Natural killer cell (primary cell): ENCODE measurements at regions not wholly inside any gene's neighbourhood (a gene's known extent, or its start where the extent isn't known, plus 50 kb on each side); places are given as distances from the start of the nearest gene placed in this dataset.

ENCODE experiments used
- ATAC-seq, 3 donors: fragments of 150-1000 bp in 2 of 3; fragments of 200-7000 bp in 1 of 3; cut with Tn5 transposase; 1 replicate in 1 of 3; 2 replicates in 2 of 3; pipeline ENCODE4 v1.10.0; 2021; ENCODE audit warnings: mild to moderate bottlenecking in 2 of 3, moderate library complexity in 2 of 3
- DNase-seq, 2 donors: peaks; one replicate each; pipeline versions ENCODE4 v3.0.0 to v3.0.0-alpha.2; 2013 to 2021; ENCODE audit warnings: mixed read lengths in 1 of 2
- H3K27ac ChIP-seq: one replicate; pipeline ENCODE4 v1.5.1; 2013; ENCODE audit warnings: mild to moderate bottlenecking, low read length
- H3K27me3 ChIP-seq: one replicate; pipeline ENCODE4 v1.6.1; 2013; ENCODE audit warnings: low read length; ENCODE audit not compliant: control insufficient read depth, insufficient read depth
- H3K36me3 ChIP-seq: one replicate; pipeline ENCODE4 v1.6.1; 2013; ENCODE audit warnings: low read length; ENCODE audit not compliant: control insufficient read depth, insufficient read depth
- H3K4me1 ChIP-seq: one replicate; pipeline ENCODE4 v1.6.1; 2013; ENCODE audit warnings: low read length; ENCODE audit not compliant: control insufficient read depth, insufficient read depth
- H3K4me3 ChIP-seq: one replicate; pipeline ENCODE4 v1.5.1; 2013; ENCODE audit warnings: low read length
- H3K9me3 ChIP-seq: one replicate; pipeline ENCODE4 v1.6.1; 2013; ENCODE audit warnings: low read length; ENCODE audit not compliant: control insufficient read depth, insufficient read depth
- H3K27ac Mint-ChIP-seq, 2 donors: one replicate each; pipeline ENCODE4 v1.8.0; 2022; ENCODE audit warnings: mild to moderate bottlenecking in 2 of 2, mixed read lengths in 2 of 2, moderate library complexity in 1 of 2
- H3K27me3 Mint-ChIP-seq, 2 donors: one replicate each; pipeline ENCODE4 v1.8.0; 2022; ENCODE audit warnings: low read depth in 2 of 2, mixed read lengths in 2 of 2
- H3K36me3 Mint-ChIP-seq: one replicate; pipeline ENCODE4 v1.8.0; 2022; ENCODE audit warnings: mixed read lengths
- H3K4me1 Mint-ChIP-seq, 2 donors: one replicate each; pipeline ENCODE4 v1.8.0; 2022; ENCODE audit warnings: mixed read lengths in 2 of 2
- H3K4me3 Mint-ChIP-seq: one replicate; pipeline ENCODE4 v1.8.0; 2022; ENCODE audit warnings: mild to moderate bottlenecking, moderate library complexity, mixed read lengths
- H3K9me3 Mint-ChIP-seq, 2 donors: one replicate each; pipeline ENCODE4 v1.8.0; 2022; ENCODE audit warnings: mixed read lengths in 2 of 2
- WGBS: methylation state at CpG from one replicate; pipeline ENCODE4 v1.1.7; 2013; ENCODE audit warnings: missing lambda C conversion rate; ENCODE audit not compliant: insufficient coverage; 5-methylcytosine and 5-hydroxymethylcytosine counted together
- intact Hi-C: fragments of 100-400 bp; cut with micrococcal nuclease; formaldehyde crosslinking; loops from one replicate; pipeline ENCODE4 v1.14.2; 2022
- TF ChIP-seq, protein P1 (sequence below): fragments of 200-600 bp; IDR thresholded peaks from one replicate; pipeline ENCODE4 v1.8.0; 2022; ENCODE audit warnings: antibody characterized with exemption

GRCh38 chr1:232384171-232384883 is 245.6 kb downstream of the SIPA1L2 start:
- H3K4me3 Mint-ChIP-seq, result no peak overlapping the region
- H3K36me3 Mint-ChIP-seq, result no peaks in the 10 kb centered on the region
- DNase-seq, result no peak
- Histone ChIP-seq H3K27me3 (no peaks in the 10 kb centered on the region), H3K36me3 (no peaks in the 10 kb centered on the region), H3K27ac (no peak overlapping the region), H3K9me3 (no peaks in the 10 kb centered on the region), H3K4me3 (no peak overlapping the region), H3K4me1 (no peaks in the 10 kb centered on the region)
- TF ChIP-seq, protein P1, sequence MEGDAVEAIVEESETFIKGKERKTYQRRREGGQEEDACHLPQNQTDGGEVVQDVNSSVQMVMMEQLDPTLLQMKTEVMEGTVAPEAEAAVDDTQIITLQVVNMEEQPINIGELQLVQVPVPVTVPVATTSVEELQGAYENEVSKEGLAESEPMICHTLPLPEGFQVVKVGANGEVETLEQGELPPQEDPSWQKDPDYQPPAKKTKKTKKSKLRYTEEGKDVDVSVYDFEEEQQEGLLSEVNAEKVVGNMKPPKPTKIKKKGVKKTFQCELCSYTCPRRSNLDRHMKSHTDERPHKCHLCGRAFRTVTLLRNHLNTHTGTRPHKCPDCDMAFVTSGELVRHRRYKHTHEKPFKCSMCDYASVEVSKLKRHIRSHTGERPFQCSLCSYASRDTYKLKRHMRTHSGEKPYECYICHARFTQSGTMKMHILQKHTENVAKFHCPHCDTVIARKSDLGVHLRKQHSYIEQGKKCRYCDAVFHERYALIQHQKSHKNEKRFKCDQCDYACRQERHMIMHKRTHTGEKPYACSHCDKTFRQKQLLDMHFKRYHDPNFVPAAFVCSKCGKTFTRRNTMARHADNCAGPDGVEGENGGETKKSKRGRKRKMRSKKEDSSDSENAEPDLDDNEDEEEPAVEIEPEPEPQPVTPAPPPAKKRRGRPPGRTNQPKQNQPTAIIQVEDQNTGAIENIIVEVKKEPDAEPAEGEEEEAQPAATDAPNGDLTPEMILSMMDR, result no peak
- WGBS, result 88% methylated on average over 4 of the region's 4 CpGs
- H3K4me1 Mint-ChIP-seq, result no peaks in the 10 kb centered on the region
- peaks cover 15 to 18% of the 10 kb centered on the region in 2 donors for H3K27me3 Mint-ChIP-seq
- intact Hi-C loops, result no loop called here
- no peak overlapping the region for H3K27ac Mint-ChIP-seq
- ATAC-seq, result no peak
- no peaks in the 10 kb centered on the region for H3K9me3 Mint-ChIP-seq

- no peak overlapping the region for H3K4me3 Mint-ChIP-seq
- intact Hi-C loops, result no loop called here
- Histone ChIP-seq H3K4me3 (no peak overlapping the region), H3K9me3 (no peaks in the 10 kb centered on the region), H3K36me3 (no peaks in the 10 kb centered on the region), H3K4me1 (no peaks in the 10 kb centered on the region), H3K27me3 (no peaks in the 10 kb centered on the region), H3K27ac (no peak overlapping the region)
- no peak for ATAC-seq
- no peak for DNase-seq
- H3K27me3 Mint-ChIP-seq, result peaks cover 15 to 18% of the 10 kb centered on the region in 2 donors
- 91% methylated on average over 13 of the region's 13 CpGs for WGBS
- H3K36me3 Mint-ChIP-seq, result no peaks in the 10 kb centered on the region
- H3K9me3 Mint-ChIP-seq, result no peaks in the 10 kb centered on the region
- no peaks in the 10 kb centered on the region for H3K4me1 Mint-ChIP-seq
- H3K27ac Mint-ChIP-seq, result no peak overlapping the region
- TF ChIP-seq, protein P1, result no peak
These were observed 246.3 kb downstream of the SIPA1L2 start for GRCh38 chr1:232383455-232384123.

DNA sequence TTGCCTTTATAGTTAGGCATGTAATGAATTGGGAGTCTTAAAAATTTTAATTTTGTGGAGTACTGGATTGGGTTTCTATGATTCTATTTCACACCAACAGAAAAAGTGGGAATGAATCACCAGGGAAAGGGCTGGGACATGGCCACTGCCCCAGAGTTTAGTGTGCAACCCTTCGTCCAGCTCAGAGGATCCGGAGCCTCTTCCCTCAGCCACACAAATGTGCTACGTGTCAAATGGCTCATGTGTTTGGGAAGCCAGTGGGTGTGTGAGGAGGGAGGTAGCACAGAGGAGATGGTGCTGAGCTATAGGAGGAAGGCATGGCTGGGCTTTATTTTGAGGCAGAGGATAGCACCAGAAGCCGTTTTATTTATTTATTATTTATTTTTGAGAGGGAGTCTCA is 247.3 kb downstream of the SIPA1L2 start:
- H3K9me3 Mint-ChIP-seq, result no peaks in the 10 kb centered on the region
- Histone ChIP-seq H3K27ac (no peak overlapping the region), H3K36me3 (no peaks in the 10 kb centered on the region), H3K4me1 (no peaks in the 10 kb centered on the region), H3K4me3 (no peak overlapping the region), H3K9me3 (no peaks in the 10 kb centered on the region), H3K27me3 (no peaks in the 10 kb centered on the region)
- H3K4me1 Mint-ChIP-seq, result no peaks in the 10 kb centered on the region
- no peaks in the 10 kb centered on the region for H3K36me3 Mint-ChIP-seq
- 96% methylated on average over 4 of the region's 4 CpGs for WGBS
- TF ChIP-seq, protein P1, result no peak
- peaks cover 15% of the 10 kb centered on the region in 2 donors for H3K27me3 Mint-ChIP-seq
- H3K4me3 Mint-ChIP-seq, result no peak overlapping the region
- no peak overlapping the region for H3K27ac Mint-ChIP-seq
- ATAC-seq (no peak), DNase-seq (no peak)
- intact Hi-C loops, result no loop called here
